H9 (cell line): ENCODE measurements at regions not wholly inside any gene's neighbourhood (a gene's known extent, or its start where the extent isn't known, plus 50 kb on each side); places are given as distances from the start of the nearest gene placed in this dataset.

ENCODE experiments used
- DNase-seq: peaks from one replicate; pipeline ENCODE4 v3.0.0-alpha.2; 2017
- H2AFZ ChIP-seq: one replicate; pipeline ENCODE4 v1.6.1; 2013; ENCODE audit warnings: mild to moderate bottlenecking, low read length, control low read depth, moderate library complexity
- H2AK5ac ChIP-seq: 2 replicates; pipeline ENCODE4 v1.6.1; 2013; ENCODE audit warnings: low read length, control low read depth, mixed read lengths; ENCODE audit not compliant: insufficient read length
- H2BK120ac ChIP-seq: one replicate; pipeline ENCODE4 v1.6.1; 2013; ENCODE audit warnings: low read depth, mild to moderate bottlenecking, low read length, control low read depth, inconsistent platforms; ENCODE audit not compliant: poor library complexity, severe bottlenecking
- H2BK12ac ChIP-seq: 2 replicates; pipeline ENCODE4 v1.6.1; 2013; ENCODE audit warnings: low read length, control low read depth, mixed read lengths, low read depth; ENCODE audit not compliant: insufficient read length
- H2BK15ac ChIP-seq: 2 replicates; pipeline ENCODE4 v1.6.1; 2013; ENCODE audit warnings: low read depth, low read length, control low read depth
- H2BK20ac ChIP-seq: one replicate; pipeline ENCODE4 v1.6.1; 2013; ENCODE audit warnings: low read depth, mild to moderate bottlenecking, low read length, control low read depth, inconsistent platforms; ENCODE audit not compliant: poor library complexity, severe bottlenecking
- H2BK5ac ChIP-seq: 2 replicates; pipeline ENCODE4 v1.6.1; 2013; ENCODE audit warnings: low read length, control low read depth, mixed read lengths; ENCODE audit not compliant: insufficient read length
- H3K14ac ChIP-seq: 2 replicates; pipeline ENCODE4 v1.6.1; 2013; ENCODE audit warnings: low read length, control low read depth; ENCODE audit not compliant: insufficient read depth
- H3K18ac ChIP-seq: 2 replicates; pipeline ENCODE4 v1.6.1; 2013; ENCODE audit warnings: low read depth, mild to moderate bottlenecking, mixed read lengths, low read length, control low read depth; ENCODE audit not compliant: insufficient read length
- H3K23ac ChIP-seq: 2 replicates; pipeline ENCODE4 v1.6.1; 2013; ENCODE audit warnings: low read length, control low read depth, mixed read lengths, low read depth; ENCODE audit not compliant: insufficient read length
- H3K23me2 ChIP-seq: 2 replicates; pipeline ENCODE4 v1.6.1; 2013; ENCODE audit warnings: low read depth, mild to moderate bottlenecking, mixed read lengths, low read length, control low read depth; ENCODE audit not compliant: insufficient read length, poor library complexity, severe bottlenecking
- H3K27ac ChIP-seq: 2 replicates; pipeline ENCODE4 v1.5.1; 2013; ENCODE audit warnings: low read length, control low read depth, mixed read lengths, low read depth; ENCODE audit not compliant: insufficient read length
- H3K27me3 ChIP-seq: 2 replicates; pipeline ENCODE4 v1.6.1; 2013; ENCODE audit warnings: low read length, control low read depth, inconsistent platforms; ENCODE audit not compliant: insufficient read depth
- H3K4ac ChIP-seq: 2 replicates; pipeline ENCODE4 v1.6.1; 2013; ENCODE audit warnings: low read depth, mild to moderate bottlenecking, control low read depth, inconsistent platforms, low read length, moderate library complexity
- H3K4me1 ChIP-seq: 2 replicates; pipeline ENCODE4 v1.6.1; 2013; ENCODE audit warnings: low read length, control low read depth, inconsistent platforms; ENCODE audit not compliant: insufficient read depth
- H3K4me2 ChIP-seq: 2 replicates; pipeline ENCODE4 v1.6.1; 2013; ENCODE audit warnings: low read length, control low read depth, mixed read lengths; ENCODE audit not compliant: insufficient read length, insufficient read depth
- H3K56ac ChIP-seq: 2 replicates; pipeline ENCODE4 v1.6.1; 2013; ENCODE audit warnings: low read depth, mild to moderate bottlenecking, mixed read lengths, low read length, control low read depth; ENCODE audit not compliant: insufficient read length
- H3K79me1 ChIP-seq: 2 replicates; pipeline ENCODE4 v1.6.1; 2013; ENCODE audit warnings: low read depth, mild to moderate bottlenecking, moderate library complexity, low read length, control low read depth, inconsistent platforms; ENCODE audit not compliant: insufficient read depth, poor library complexity, severe bottlenecking
- H3K79me2 ChIP-seq: 2 replicates; pipeline ENCODE4 v1.6.1; 2013; ENCODE audit warnings: low read length, control low read depth, inconsistent platforms; ENCODE audit not compliant: insufficient read depth
- H3K9ac ChIP-seq: 2 replicates; pipeline ENCODE4 v1.6.1; 2013; ENCODE audit warnings: low read length, control low read depth, mixed read lengths; ENCODE audit not compliant: insufficient read length; ENCODE audit errors: extremely low read depth
- H3K9me3 ChIP-seq: one replicate; pipeline ENCODE4 v1.6.1; 2013; ENCODE audit warnings: low read depth, low read length, inconsistent platforms; ENCODE audit not compliant: control insufficient read depth
- H3T11ph ChIP-seq: one replicate; pipeline ENCODE4 v1.6.1; 2013; ENCODE audit warnings: mild to moderate bottlenecking, low read length, control low read depth, inconsistent platforms
- H4K20me1 ChIP-seq: one replicate; pipeline ENCODE4 v1.6.1; 2013; ENCODE audit not compliant: control insufficient read depth, insufficient read length, insufficient read depth
- H4K5ac ChIP-seq: 2 replicates; pipeline ENCODE4 v1.6.1; 2013; ENCODE audit warnings: low read depth, mild to moderate bottlenecking, mixed read lengths, low read length, control low read depth; ENCODE audit not compliant: insufficient read length
- H4K8ac ChIP-seq: replicated peaks from 2 replicates; pipeline ENCODE4 v1.6.1; 2013; ENCODE audit warnings: low read length, control low read depth, mixed read lengths, low read depth; ENCODE audit not compliant: insufficient read length
- H4K91ac ChIP-seq: 2 replicates; pipeline ENCODE4 v1.6.1; 2013; ENCODE audit warnings: low read depth, mild to moderate bottlenecking, moderate library complexity, mixed read lengths, low read length, control low read depth; ENCODE audit not compliant: insufficient read length
- H3K27ac Mint-ChIP-seq, 3 experiments: 2 replicates in 2 of 3; 3 replicates in 1 of 3; pipeline ENCODE4 v1.8.0; 2020 to 2021; ENCODE audit warnings: mixed read lengths in 3 of 3, mild to moderate bottlenecking in 1 of 3, moderate library complexity in 1 of 3
- H3K27me3 Mint-ChIP-seq: 2 replicates; pipeline ENCODE4 v1.8.0; 2021; ENCODE audit warnings: low read depth, mild to moderate bottlenecking, moderate library complexity, mixed read lengths
- H3K36me3 Mint-ChIP-seq, 3 experiments: 2 replicates in 2 of 3; 3 replicates in 1 of 3; pipeline ENCODE4 v1.8.0; 2020 to 2021; ENCODE audit warnings: low read depth in 3 of 3, mixed read lengths in 3 of 3; ENCODE audit not compliant: insufficient read depth in 1 of 3
- H3K4me1 Mint-ChIP-seq, 2 experiments: 2 replicates each; pipeline ENCODE4 v1.8.0; 2020; ENCODE audit warnings: mixed read lengths in 2 of 2
- H3K4me3 Mint-ChIP-seq, 2 experiments: 2 replicates in 1 of 2; 3 replicates in 1 of 2; pipeline ENCODE4 v1.8.0; 2020 to 2021; ENCODE audit warnings: mild to moderate bottlenecking in 2 of 2, mixed read lengths in 2 of 2, moderate library complexity in 1 of 2
- H3K9me3 Mint-ChIP-seq, 2 experiments: 2 replicates in 1 of 2; 3 replicates in 1 of 2; pipeline ENCODE4 v1.8.0; 2020; ENCODE audit warnings: mild to moderate bottlenecking in 2 of 2, mixed read lengths in 2 of 2, moderate library complexity in 1 of 2
- whole genome bisulfite sequencing: extraction: QIAGEN DNeasy Blood & Tissue Kit; methylation state at CpG from one replicate; pipeline ENCODE4 v1.1.7; 2013; ENCODE audit warnings: missing lambda C conversion rate, low lambda C conversion rate, mixed read lengths; ENCODE audit not compliant: insufficient read length; ENCODE audit errors: extremely low coverage; 5-methylcytosine and 5-hydroxymethylcytosine counted together
- TF ChIP-seq, protein P1 (sequence below): fragments of 200-600 bp; sonication (generic); conservative IDR thresholded peaks from 3 replicates; pipeline ENCODE4 v1.8.0; 2021; ENCODE audit warnings: antibody characterized with exemption, mild to moderate bottlenecking

DNA sequence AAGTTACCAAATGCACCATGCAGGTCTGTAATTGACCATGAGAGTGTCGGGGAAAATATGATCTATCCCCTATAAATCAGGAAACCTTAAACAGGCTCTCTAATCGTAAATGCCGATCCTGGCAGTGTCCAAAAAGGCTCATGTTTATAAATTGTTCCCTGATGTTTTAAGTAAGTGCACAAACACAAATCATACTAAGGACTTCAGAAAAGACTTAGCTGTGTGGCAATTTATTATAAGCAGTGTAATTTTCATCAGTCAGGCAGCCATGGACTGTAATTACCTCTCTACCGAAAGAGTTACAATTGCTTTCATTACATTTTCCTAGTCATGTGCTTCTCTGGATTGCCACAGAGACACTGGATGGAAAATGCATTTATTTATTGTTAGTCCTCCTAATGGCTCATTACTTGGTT, 73.4 kb upstream of the COX10 start:
- TF ChIP-seq, protein P1, sequence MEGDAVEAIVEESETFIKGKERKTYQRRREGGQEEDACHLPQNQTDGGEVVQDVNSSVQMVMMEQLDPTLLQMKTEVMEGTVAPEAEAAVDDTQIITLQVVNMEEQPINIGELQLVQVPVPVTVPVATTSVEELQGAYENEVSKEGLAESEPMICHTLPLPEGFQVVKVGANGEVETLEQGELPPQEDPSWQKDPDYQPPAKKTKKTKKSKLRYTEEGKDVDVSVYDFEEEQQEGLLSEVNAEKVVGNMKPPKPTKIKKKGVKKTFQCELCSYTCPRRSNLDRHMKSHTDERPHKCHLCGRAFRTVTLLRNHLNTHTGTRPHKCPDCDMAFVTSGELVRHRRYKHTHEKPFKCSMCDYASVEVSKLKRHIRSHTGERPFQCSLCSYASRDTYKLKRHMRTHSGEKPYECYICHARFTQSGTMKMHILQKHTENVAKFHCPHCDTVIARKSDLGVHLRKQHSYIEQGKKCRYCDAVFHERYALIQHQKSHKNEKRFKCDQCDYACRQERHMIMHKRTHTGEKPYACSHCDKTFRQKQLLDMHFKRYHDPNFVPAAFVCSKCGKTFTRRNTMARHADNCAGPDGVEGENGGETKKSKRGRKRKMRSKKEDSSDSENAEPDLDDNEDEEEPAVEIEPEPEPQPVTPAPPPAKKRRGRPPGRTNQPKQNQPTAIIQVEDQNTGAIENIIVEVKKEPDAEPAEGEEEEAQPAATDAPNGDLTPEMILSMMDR, result no peak
- no peaks in the 10 kb centered on the region; a peak in 2 of 5 replicates for H3K9me3 Mint-ChIP-seq
- no peak overlapping the region for H4K5ac ChIP-seq
- no peaks in the 10 kb centered on the region for H3K79me2 ChIP-seq
- H3T11ph ChIP-seq, result no peak overlapping the region
- H3K4me3 Mint-ChIP-seq, result no peak overlapping the region
- no peak overlapping the region for H4K8ac ChIP-seq
- H3K23me2 ChIP-seq, result no peaks in the 10 kb centered on the region
- no CpG with 5 or more reads among the region's 4 CpGs for WGBS
- no peak overlapping the region for H2AFZ ChIP-seq
- no peak overlapping the region for H3K23ac ChIP-seq
- H2BK15ac ChIP-seq, result no peak overlapping the region
- no peak overlapping the region for H2BK5ac ChIP-seq
- H3K27me3 ChIP-seq, result no peaks in the 10 kb centered on the region
- H3K79me1 ChIP-seq, result no peaks in the 10 kb centered on the region
- no peaks in the 10 kb centered on the region for H3K27me3 Mint-ChIP-seq
- no peak overlapping the region for H3K9ac ChIP-seq
- peaks cover 1 to 6% (median 4%) of the 10 kb centered on the region in 3 experiments; a peak in 4 of 7 replicates for H3K36me3 Mint-ChIP-seq
- H3K9me3 ChIP-seq, result no peaks in the 10 kb centered on the region
- H3K4me2 ChIP-seq, result no peak overlapping the region
- no peak overlapping the region for H2BK120ac ChIP-seq
- H3K4me1 Mint-ChIP-seq, result peaks cover 4 to 6% of the 10 kb centered on the region in 2 experiments; a peak in 3 of 4 replicates
- no peak overlapping the region for H2BK20ac ChIP-seq
- H4K91ac ChIP-seq, result no peak overlapping the region
- H3K14ac ChIP-seq, result no peak overlapping the region
- no peak overlapping the region; a peak in 1 of 7 replicates for H3K27ac Mint-ChIP-seq
- no peaks in the 10 kb centered on the region for H4K20me1 ChIP-seq
- DNase-seq, result no peak
- H2BK12ac ChIP-seq, result no peak overlapping the region
- no peak overlapping the region for H3K4ac ChIP-seq
- peaks cover 6% of the 10 kb centered on the region for H3K4me1 ChIP-seq
- no peak overlapping the region for H3K56ac ChIP-seq
- H3K27ac ChIP-seq, result no peak overlapping the region
- no peak overlapping the region for H2AK5ac ChIP-seq
- H3K18ac ChIP-seq, result no peak overlapping the region
